ENCODE measurements at regions not wholly inside any gene's neighbourhood (a gene's known extent, or its start where the extent isn't known, plus 50 kb on each side); places are given as distances from the start of the nearest gene placed in this dataset.

DNA sequence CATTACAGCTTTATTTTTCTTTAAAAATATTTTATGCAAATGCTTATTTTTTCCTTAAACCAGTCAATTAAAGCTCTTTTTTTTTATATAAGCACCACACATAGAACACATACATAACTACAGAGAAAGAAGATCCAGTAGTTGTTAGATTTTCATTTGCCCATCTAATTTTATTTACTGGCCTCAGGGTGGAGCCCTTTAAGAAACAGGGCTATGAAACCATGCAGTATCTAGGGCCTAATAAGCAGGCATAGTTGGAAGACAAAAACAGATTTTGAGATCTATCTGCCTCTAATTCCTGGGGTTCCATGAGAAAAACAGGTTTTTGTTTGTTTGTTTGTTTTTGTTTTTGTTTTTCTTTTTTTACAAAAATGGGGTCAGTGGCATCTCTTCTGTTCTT, 120.6 kb downstream of the BCHE start:
- no peak for DNase-seq
- intact Hi-C loops (cut with DNase I): no loop called here
- H3K36me3 ChIP-seq: no peaks in the 10 kb centered on the region
- no peaks in the 10 kb centered on the region for H3K27me3 ChIP-seq
- no peaks in the 10 kb centered on the region for H3K4me1 ChIP-seq
- H3K9me3 ChIP-seq: no peaks in the 10 kb centered on the region
- TF ChIP-seq, protein P1, sequence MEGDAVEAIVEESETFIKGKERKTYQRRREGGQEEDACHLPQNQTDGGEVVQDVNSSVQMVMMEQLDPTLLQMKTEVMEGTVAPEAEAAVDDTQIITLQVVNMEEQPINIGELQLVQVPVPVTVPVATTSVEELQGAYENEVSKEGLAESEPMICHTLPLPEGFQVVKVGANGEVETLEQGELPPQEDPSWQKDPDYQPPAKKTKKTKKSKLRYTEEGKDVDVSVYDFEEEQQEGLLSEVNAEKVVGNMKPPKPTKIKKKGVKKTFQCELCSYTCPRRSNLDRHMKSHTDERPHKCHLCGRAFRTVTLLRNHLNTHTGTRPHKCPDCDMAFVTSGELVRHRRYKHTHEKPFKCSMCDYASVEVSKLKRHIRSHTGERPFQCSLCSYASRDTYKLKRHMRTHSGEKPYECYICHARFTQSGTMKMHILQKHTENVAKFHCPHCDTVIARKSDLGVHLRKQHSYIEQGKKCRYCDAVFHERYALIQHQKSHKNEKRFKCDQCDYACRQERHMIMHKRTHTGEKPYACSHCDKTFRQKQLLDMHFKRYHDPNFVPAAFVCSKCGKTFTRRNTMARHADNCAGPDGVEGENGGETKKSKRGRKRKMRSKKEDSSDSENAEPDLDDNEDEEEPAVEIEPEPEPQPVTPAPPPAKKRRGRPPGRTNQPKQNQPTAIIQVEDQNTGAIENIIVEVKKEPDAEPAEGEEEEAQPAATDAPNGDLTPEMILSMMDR (IDR thresholded peaks at IDR 0.05): no peak
- TF ChIP-seq POLR2A (IDR thresholded peaks at IDR 0.05): no peak
- no peak overlapping the region for H3K27ac ChIP-seq
- no peak overlapping the region for H3K4me3 ChIP-seq (replicated peaks in 1 of 3)

DNA sequence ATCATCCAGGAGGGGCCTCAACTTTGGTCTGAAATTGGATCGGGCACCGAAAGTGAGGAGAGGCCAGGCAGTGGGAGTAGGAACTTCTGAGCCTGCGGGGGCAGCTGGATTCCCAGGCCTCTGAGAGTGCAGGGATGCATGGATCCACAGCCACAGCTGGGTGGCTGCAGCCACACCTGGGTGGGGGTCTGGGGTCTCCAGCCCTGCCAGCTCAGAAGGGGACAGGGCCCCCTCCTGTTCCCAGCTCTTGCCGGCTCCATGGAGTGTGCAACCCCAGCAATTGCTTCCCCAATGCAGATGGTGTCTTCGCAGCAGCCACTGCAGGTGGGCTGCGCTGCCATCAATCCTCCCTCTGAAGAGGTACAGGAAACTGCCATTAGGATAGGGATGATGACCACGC, 123.7 kb downstream of the BCHE start:
- intact Hi-C loops (cut with DNase I): no loop called here
- H3K36me3 ChIP-seq: no peaks in the 10 kb centered on the region
- 94 to 100% methylated on average over 2 to 6 of the region's 7 CpGs for WGBS, 2 donors
- no peak overlapping the region for H3K4me3 ChIP-seq (replicated peaks in 1 of 3)
- no peak for DNase-seq
- H3K27ac ChIP-seq: no peak overlapping the region
- H3K27me3 ChIP-seq: no peaks in the 10 kb centered on the region
- H3K4me1 ChIP-seq: no peaks in the 10 kb centered on the region
- TF ChIP-seq POLR2A (IDR thresholded peaks at IDR 0.05): no peak
- TF ChIP-seq, protein P1 (IDR thresholded peaks at IDR 0.05): no peak
- H3K9me3 ChIP-seq: no peaks in the 10 kb centered on the region

DNA sequence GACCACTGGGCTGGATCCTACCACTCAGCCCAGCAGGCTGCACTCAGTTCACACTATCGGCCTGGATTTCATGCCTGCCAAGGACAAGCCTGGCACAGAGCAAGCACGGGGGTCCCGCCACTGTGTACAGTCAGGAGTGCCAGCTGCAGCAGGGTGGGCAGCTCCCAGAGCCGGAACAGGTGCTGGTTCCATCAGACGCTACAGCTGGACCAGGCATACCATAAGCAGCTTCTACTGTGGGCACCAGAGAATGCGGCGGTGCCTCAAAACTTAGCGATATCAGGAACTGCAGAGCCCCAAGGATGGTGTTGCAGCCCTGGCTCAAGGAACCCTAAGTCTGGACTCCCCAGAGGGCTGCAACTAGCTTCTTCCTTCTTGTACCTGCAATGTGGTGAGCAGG, 124.8 kb downstream of the BCHE start:
- Histone ChIP-seq H3K9me3 (no peaks in the 10 kb centered on the region), H3K4me3 (replicated peaks in 1 of 3) (no peak overlapping the region), H3K36me3 (no peaks in the 10 kb centered on the region), H3K4me1 (no peaks in the 10 kb centered on the region), H3K27ac (no peak overlapping the region), H3K27me3 (no peaks in the 10 kb centered on the region)
- no peak for DNase-seq
- WGBS, 2 donors: 97 to 98% methylated on average over 6 of the region's 8 CpGs
- TF ChIP-seq, protein P1 (IDR thresholded peaks at IDR 0.05): no peak
- TF ChIP-seq POLR2A (IDR thresholded peaks at IDR 0.05): no peak
- intact Hi-C loops (cut with DNase I): no loop called here

- no peaks in the 10 kb centered on the region for H3K4me1 ChIP-seq
- TF ChIP-seq POLR2A (IDR thresholded peaks at IDR 0.05): no peak
- TF ChIP-seq, protein P1 (IDR thresholded peaks at IDR 0.05): no peak
- no peaks in the 10 kb centered on the region for H3K27me3 ChIP-seq
- H3K4me3 ChIP-seq (replicated peaks in 1 of 3): no peak overlapping the region
- no peaks in the 10 kb centered on the region for H3K36me3 ChIP-seq
- H3K9me3 ChIP-seq: no peaks in the 10 kb centered on the region
- 92 to 97% methylated on average over 2 of the region's 2 CpGs for WGBS, 2 donors
- H3K27ac ChIP-seq: no peak overlapping the region
- intact Hi-C loops (cut with DNase I): no loop called here
- no peak for DNase-seq
Observed at GRCh38 chr3:165697910-165698309, 139.3 kb downstream of the BCHE start.

- intact Hi-C loops (cut with DNase I): no loop called here
- no peak overlapping the region for H3K4me3 ChIP-seq (replicated peaks in 1 of 3)
- H3K27ac ChIP-seq: no peak overlapping the region
- H3K9me3 ChIP-seq: no peaks in the 10 kb centered on the region
- H3K36me3 ChIP-seq: no peaks in the 10 kb centered on the region
- no peaks in the 10 kb centered on the region for H3K27me3 ChIP-seq
- WGBS, 2 donors: 97% methylated on average over 1 of the region's 1 CpG
- H3K4me1 ChIP-seq: no peaks in the 10 kb centered on the region
- no peak for DNase-seq
- TF ChIP-seq, protein P1 (IDR thresholded peaks at IDR 0.05): no peak
- TF ChIP-seq POLR2A (IDR thresholded peaks at IDR 0.05): no peak
Observed at GRCh38 chr3:165696496-165696895, 140.7 kb downstream of the BCHE start.

Measured in thyroid gland (tissue), 4 donors.